NT2/D1 (cell line): ENCODE measurements at regions not wholly inside any gene's neighbourhood (a gene's known extent, or its start where the extent isn't known, plus 50 kb on each side); places are given as distances from the start of the nearest gene placed in this dataset.

Source experiments
- YY1 ChIP-seq: IDR thresholded peaks from 2 replicates; pipeline ENCODE4 v1.6.1; 2011; ENCODE audit not compliant: insufficient read length, insufficient read depth
- ZNF274 ChIP-seq: IDR thresholded peaks from 2 replicates; pipeline ENCODE4 v1.6.1; 2011; ENCODE audit warnings: mild to moderate bottlenecking, low read depth, low read length

- TF ChIP-seq YY1 = no peak
- TF ChIP-seq ZNF274 = no peak
These were observed 254.8 kb downstream of the HTR7 start for GRCh38 chr10:90602862-90603610.
